Tibial nerve (tissue), 4 donors: ENCODE measurements at regions not wholly inside any gene's neighbourhood (a gene's known extent, or its start where the extent isn't known, plus 50 kb on each side); places are given as distances from the start of the nearest gene placed in this dataset.

Source experiments
- EP300 ChIP-seq, 2 donors: sonication (generic); formaldehyde crosslinking; IDR thresholded peaks; one replicate each; pipeline ENCODE4 v1.6.1; 2017; ENCODE audit warnings: antibody characterized with exemption in 2 of 2, mild to moderate bottlenecking in 1 of 2
- POLR2A ChIP-seq, 2 donors: fragments of 450-650 bp; IDR thresholded peaks; one replicate each; pipeline ENCODE4 v1.6.1; 2017; ENCODE audit warnings: antibody characterized with exemption in 2 of 2, mild to moderate bottlenecking in 2 of 2, moderate library complexity in 2 of 2
- TF ChIP-seq, protein P1 (sequence below), 5 experiments: fragments of 200-600 bp in 3 of 5; fragments of 450-650 bp in 2 of 5; sonication (generic) in 3 of 5; IDR thresholded peaks; one replicate each; pipeline ENCODE4 v1.5.1; 2016 to 2019; ENCODE audit warnings: antibody characterized with exemption in 5 of 5, mild to moderate bottlenecking in 3 of 5, moderate library complexity in 2 of 5

DNA sequence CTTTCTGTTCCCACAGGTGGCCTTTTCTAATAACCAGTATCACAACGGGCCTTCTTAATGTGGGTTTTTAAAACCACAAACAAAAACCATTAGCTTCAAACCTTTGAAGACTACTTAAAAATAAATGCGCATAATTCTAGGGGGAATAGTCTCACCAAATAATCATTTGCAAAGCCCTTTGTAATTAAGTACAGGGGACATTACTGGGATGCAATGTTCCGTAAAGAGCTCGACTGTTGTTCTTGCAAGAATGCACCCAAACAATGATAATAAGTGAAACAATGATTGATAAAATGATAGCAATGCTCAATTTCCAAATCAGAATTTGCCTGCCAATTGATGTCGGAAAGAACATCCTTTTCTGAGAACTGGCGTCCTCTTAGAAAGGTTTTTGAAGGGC, 589.1 kb upstream of the ADARB2 start:
- TF ChIP-seq, protein P1, sequence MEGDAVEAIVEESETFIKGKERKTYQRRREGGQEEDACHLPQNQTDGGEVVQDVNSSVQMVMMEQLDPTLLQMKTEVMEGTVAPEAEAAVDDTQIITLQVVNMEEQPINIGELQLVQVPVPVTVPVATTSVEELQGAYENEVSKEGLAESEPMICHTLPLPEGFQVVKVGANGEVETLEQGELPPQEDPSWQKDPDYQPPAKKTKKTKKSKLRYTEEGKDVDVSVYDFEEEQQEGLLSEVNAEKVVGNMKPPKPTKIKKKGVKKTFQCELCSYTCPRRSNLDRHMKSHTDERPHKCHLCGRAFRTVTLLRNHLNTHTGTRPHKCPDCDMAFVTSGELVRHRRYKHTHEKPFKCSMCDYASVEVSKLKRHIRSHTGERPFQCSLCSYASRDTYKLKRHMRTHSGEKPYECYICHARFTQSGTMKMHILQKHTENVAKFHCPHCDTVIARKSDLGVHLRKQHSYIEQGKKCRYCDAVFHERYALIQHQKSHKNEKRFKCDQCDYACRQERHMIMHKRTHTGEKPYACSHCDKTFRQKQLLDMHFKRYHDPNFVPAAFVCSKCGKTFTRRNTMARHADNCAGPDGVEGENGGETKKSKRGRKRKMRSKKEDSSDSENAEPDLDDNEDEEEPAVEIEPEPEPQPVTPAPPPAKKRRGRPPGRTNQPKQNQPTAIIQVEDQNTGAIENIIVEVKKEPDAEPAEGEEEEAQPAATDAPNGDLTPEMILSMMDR (IDR thresholded peaks at IDR 0.05), result no peak
- TF ChIP-seq POLR2A (IDR thresholded peaks at IDR 0.05) (no peak), EP300 (IDR thresholded peaks at IDR 0.05) (no peak)
